ENCODE measurements at regions not wholly inside any gene's neighbourhood (a gene's known extent, or its start where the extent isn't known, plus 50 kb on each side); places are given as distances from the start of the nearest gene placed in this dataset.

- intact Hi-C loops (cut with DNase I): no loop called here
- TF ChIP-seq POLR2AphosphoS5 (IDR thresholded peaks at IDR 0.05): no peak
- TF ChIP-seq EP300 (IDR thresholded peaks at IDR 0.05): no peak
- TF ChIP-seq POLR2A (IDR thresholded peaks at IDR 0.05): no peak
- no peak for TF ChIP-seq CTCF (IDR thresholded peaks at IDR 0.05)
- H3K36me3 ChIP-seq: no peaks in the 10 kb centered on the region
- H3K9me3 ChIP-seq: peaks cover 0 to 3% (median 0%) of the 10 kb centered on the region in 4 donors
- no peak for DNase-seq
- no peaks in the 10 kb centered on the region for H3K4me1 ChIP-seq
- WGBS, 2 donors: 82 to 92% methylated on average over 1 of the region's 1 CpG
- H3K4me3 ChIP-seq: no peak overlapping the region
- H3K27ac ChIP-seq: no peak overlapping the region
- H3K27me3 ChIP-seq: no peaks in the 10 kb centered on the region
Observed at GRCh38 chr4:60809486-60809800, 390.7 kb upstream of the ADGRL3 start.

GRCh38 chr4:60812811-60813210 lies 387.3 kb upstream of the ADGRL3 start:
- H3K27ac ChIP-seq: no peak overlapping the region
- H3K27me3 ChIP-seq: no peaks in the 10 kb centered on the region
- WGBS, 2 donors: 43 to 76% methylated on average over 1 of the region's 1 CpG
- H3K36me3 ChIP-seq: no peaks in the 10 kb centered on the region
- H3K4me1 ChIP-seq: no peaks in the 10 kb centered on the region
- no peak for DNase-seq
- intact Hi-C loops (cut with DNase I): no loop called here
- no peaks in the 10 kb centered on the region for H3K9me3 ChIP-seq
- H3K4me3 ChIP-seq: no peak overlapping the region
- TF ChIP-seq CTCF (IDR thresholded peaks at IDR 0.05) (no peak), POLR2A (IDR thresholded peaks at IDR 0.05) (no peak), EP300 (IDR thresholded peaks at IDR 0.05) (no peak), POLR2AphosphoS5 (IDR thresholded peaks at IDR 0.05) (no peak)

- Histone ChIP-seq H3K36me3 (no peaks in the 10 kb centered on the region), H3K4me1 (no peaks in the 10 kb centered on the region), H3K27me3 (no peaks in the 10 kb centered on the region), H3K9me3 (no peaks in the 10 kb centered on the region), H3K27ac (no peak overlapping the region), H3K4me3 (no peak overlapping the region)
- TF ChIP-seq POLR2AphosphoS5 (IDR thresholded peaks at IDR 0.05) (no peak), CTCF (IDR thresholded peaks at IDR 0.05) (no peak), EP300 (IDR thresholded peaks at IDR 0.05) (no peak), POLR2A (IDR thresholded peaks at IDR 0.05) (no peak)
- WGBS, 2 donors: 75 to 83% methylated on average over 4 of the region's 4 CpGs
- DNase-seq: no peak
- intact Hi-C loops (cut with DNase I): no loop called here
Observed at GRCh38 chr4:60814549-60814948, 385.6 kb upstream of the ADGRL3 start.

- Histone ChIP-seq H3K36me3 (no peaks in the 10 kb centered on the region), H3K27ac (no peak overlapping the region), H3K4me3 (no peak overlapping the region), H3K9me3 (no peaks in the 10 kb centered on the region), H3K4me1 (no peaks in the 10 kb centered on the region), H3K27me3 (no peaks in the 10 kb centered on the region)
- TF ChIP-seq POLR2AphosphoS5 (IDR thresholded peaks at IDR 0.05) (no peak), EP300 (IDR thresholded peaks at IDR 0.05) (no peak), POLR2A (IDR thresholded peaks at IDR 0.05) (no peak), CTCF (IDR thresholded peaks at IDR 0.05) (no peak)
- intact Hi-C loops (cut with DNase I): no loop called here
- WGBS, 2 donors: 81 to 84% methylated on average over 1 of the region's 1 CpG
- no peak for DNase-seq
Observed at GRCh38 chr4:60817609-60818008, 382.5 kb upstream of the ADGRL3 start.

GRCh38 chr4:60822986-60823385 lies 377.1 kb upstream of the ADGRL3 start:
- no peak overlapping the region for H3K27ac ChIP-seq
- no peaks in the 10 kb centered on the region for H3K36me3 ChIP-seq
- H3K4me3 ChIP-seq: no peak overlapping the region
- DNase-seq: no peak
- intact Hi-C loops (cut with DNase I): no loop called here
- H3K4me1 ChIP-seq: no peaks in the 10 kb centered on the region
- TF ChIP-seq POLR2AphosphoS5 (IDR thresholded peaks at IDR 0.05) (no peak), POLR2A (IDR thresholded peaks at IDR 0.05) (no peak)
- no peaks in the 10 kb centered on the region for H3K27me3 ChIP-seq
- 81 to 85% methylated on average over 2 of the region's 2 CpGs for WGBS, 2 donors
- no peaks in the 10 kb centered on the region for H3K9me3 ChIP-seq

Measured in sigmoid colon (tissue), 6 donors.